Lower leg skin (tissue), 3 donors: ENCODE measurements at regions not wholly inside any gene's neighbourhood (a gene's known extent, or its start where the extent isn't known, plus 50 kb on each side); places are given as distances from the start of the nearest gene placed in this dataset.

Experiments
- CTCF ChIP-seq, 3 donors: fragments of 450-650 bp; IDR thresholded peaks; one replicate each; pipeline ENCODE4 v1.5.1; 2016; ENCODE audit warnings: antibody characterized with exemption in 3 of 3, mild to moderate bottlenecking in 3 of 3, moderate library complexity in 2 of 3
- POLR2A ChIP-seq, 2 donors: fragments of 450-650 bp; IDR thresholded peaks; one replicate each; pipeline ENCODE4 v1.6.1; 2016 to 2017; ENCODE audit warnings: antibody characterized with exemption in 2 of 2, mild to moderate bottlenecking in 1 of 2, moderate library complexity in 1 of 2

GRCh38 chr20:7151676-7152470 lies 384.4 kb downstream of the BMP2 start:
- no peak for TF ChIP-seq POLR2A (IDR thresholded peaks at IDR 0.05)
- TF ChIP-seq CTCF (IDR thresholded peaks at IDR 0.05), result no peak
